H1 (cell line): ENCODE measurements at regions not wholly inside any gene's neighbourhood (a gene's known extent, or its start where the extent isn't known, plus 50 kb on each side); places are given as distances from the start of the nearest gene placed in this dataset.

ENCODE experiments used
- CTCF ChIA-PET: fragments of 300-600 bp; sonication (Branson Sonifier 250); formaldehyde crosslinking; loops from one replicate; lab custom pipeline; 2021; ENCODE audit not compliant: partially characterized antibody; lab: Charles Lee
- POLR2A ChIA-PET: fragments of 300-600 bp; sonication (Branson Sonifier 250); formaldehyde crosslinking; loops from one replicate; lab custom pipeline; 2021; ENCODE audit warnings: inconsistent platforms; ENCODE audit not compliant: partially characterized antibody; lab: Charles Lee
- DNase-seq, 2 experiments: peaks; one replicate each; pipeline versions ENCODE4 v3.0.0 to v3.0.0-alpha.2; 2010 to 2022; ENCODE audit warnings: low spot score in 2 of 2, low read depth in 1 of 2, mixed read lengths in 1 of 2
- FAIRE-seq: peaks from 2 replicates; lab custom pipeline; 2011; peaks lifted over from hg19 to GRCh38; lab: Jason Lieb, UNC
- H2AFZ ChIP-seq: 2 replicates; pipeline ENCODE4 v1.8.1; 2012; ENCODE audit warnings: low read length, inconsistent platforms
- H2AK5ac ChIP-seq: 2 replicates; pipeline ENCODE4 v1.6.1; 2013; ENCODE audit warnings: low read depth, low read length
- H2BK120ac ChIP-seq: replicated peaks from 2 replicates; pipeline ENCODE3; 2013; ENCODE audit warnings: low read depth, low read length, inconsistent platforms
- H2BK12ac ChIP-seq: 2 replicates; pipeline ENCODE4 v1.6.1; 2013; ENCODE audit warnings: low read depth, low read length
- H2BK15ac ChIP-seq: 2 replicates; pipeline ENCODE4 v1.6.1; 2013; ENCODE audit warnings: low read length
- H2BK20ac ChIP-seq: 2 replicates; pipeline ENCODE4 v1.6.1; 2013; ENCODE audit warnings: low read length
- H2BK5ac ChIP-seq: 2 replicates; pipeline ENCODE4 v1.6.1; 2013; ENCODE audit warnings: low read depth, low read length
- H3K14ac ChIP-seq: 2 replicates; pipeline ENCODE4 v1.6.1; 2013; ENCODE audit warnings: inconsistent platforms; ENCODE audit not compliant: insufficient read length
- H3K18ac ChIP-seq: 2 replicates; pipeline ENCODE4 v1.6.1; 2013; ENCODE audit warnings: low read length; ENCODE audit errors: extremely low read depth
- H3K23ac ChIP-seq: 2 replicates; pipeline ENCODE4 v1.6.1; 2013; ENCODE audit warnings: inconsistent platforms; ENCODE audit not compliant: insufficient read length
- H3K23me2 ChIP-seq: 2 replicates; pipeline ENCODE4 v1.6.1; 2013; ENCODE audit warnings: low read depth, low read length
- H3K27ac ChIP-seq: 2 replicates; pipeline ENCODE4 v1.6.1; 2011; ENCODE audit warnings: low read depth, low read length, inconsistent platforms
- H3K27me3 ChIP-seq, 4 experiments: replicated peaks in 1 of 4; 1 replicate in 1 of 4; 2 replicates in 3 of 4; pipeline versions ENCODE4 v1.6.1 to v1.8.1; 2011 to 2013; ENCODE audit warnings: low read length in 3 of 4, mild to moderate bottlenecking in 3 of 4, inconsistent platforms in 2 of 4, mixed read lengths in 2 of 4, moderate library complexity in 1 of 4; ENCODE audit not compliant: control insufficient read depth in 3 of 4, insufficient read depth in 3 of 4; ENCODE audit errors: extremely low read depth in 1 of 4
- H3K36me3 ChIP-seq, 4 experiments: 2 replicates each; pipeline versions ENCODE4 v1.6.1 to v1.8.1; 2011 to 2013; ENCODE audit warnings: mild to moderate bottlenecking in 4 of 4, low read length in 3 of 4, moderate library complexity in 2 of 4, control low read depth in 1 of 4, inconsistent platforms in 1 of 4; ENCODE audit not compliant: insufficient read depth in 4 of 4, control insufficient read depth in 2 of 4
- H3K4ac ChIP-seq: replicated peaks from 2 replicates; pipeline ENCODE3; 2013; ENCODE audit warnings: low read length, low read depth, mixed read lengths, inconsistent platforms; ENCODE audit not compliant: insufficient read length
- H3K4me1 ChIP-seq, 4 experiments: replicated peaks in 1 of 4; 1 replicate in 1 of 4; 2 replicates in 3 of 4; pipeline versions ENCODE4 v1.6.1 to v1.8.1; 2011 to 2013; ENCODE audit warnings: low read length in 3 of 4, inconsistent platforms in 2 of 4, mixed read lengths in 1 of 4; ENCODE audit not compliant: insufficient read depth in 4 of 4, control insufficient read depth in 3 of 4
- H3K4me2 ChIP-seq, 2 experiments: 2 replicates each; pipeline versions ENCODE4 v1.6.1 to v1.8.1; 2011 to 2013; ENCODE audit warnings: low read depth in 2 of 2, low read length in 2 of 2, control low read depth in 1 of 2, inconsistent platforms in 1 of 2, mild to moderate bottlenecking in 1 of 2; ENCODE audit not compliant: insufficient read depth in 1 of 2
- H3K4me3 ChIP-seq, 4 experiments: fragments of 200-600, 300-600 bp in 1 of 4; sonication (generic), shearing (Covaris generic), sonication (Bioruptor Twin) in 1 of 4; 2 replicates each; pipeline versions ENCODE4 v1.5.1 to v1.8.1; 2011 to 2016; ENCODE audit warnings: low read length in 4 of 4, low read depth in 3 of 4, control low read depth in 2 of 4, inconsistent platforms in 2 of 4, mild to moderate bottlenecking in 2 of 4, mixed read lengths in 1 of 4, moderate library complexity in 1 of 4; ENCODE audit not compliant: insufficient read depth in 2 of 4; ENCODE audit errors: extremely low read depth in 1 of 4
- H3K56ac ChIP-seq: replicated peaks from 2 replicates; pipeline ENCODE3; 2013; ENCODE audit warnings: low read depth, mild to moderate bottlenecking, mixed read lengths, low read length, inconsistent platforms; ENCODE audit not compliant: insufficient read length
- H3K79me1 ChIP-seq: 2 replicates; pipeline ENCODE4 v1.6.1; 2013; ENCODE audit warnings: low read depth, low read length, control low read depth
- H3K79me2 ChIP-seq, 2 experiments: 2 replicates each; pipeline versions ENCODE4 v1.6.1 to v1.8.1; 2012 to 2013; ENCODE audit warnings: low read length in 2 of 2, mild to moderate bottlenecking in 2 of 2, inconsistent platforms in 1 of 2; ENCODE audit not compliant: insufficient read depth in 2 of 2, control insufficient read depth in 1 of 2
- H3K9ac ChIP-seq, 4 experiments: replicated peaks in 1 of 4; 1 replicate in 1 of 4; 2 replicates in 3 of 4; pipeline versions ENCODE4 v1.6.1 to v1.8.1; 2011 to 2013; ENCODE audit warnings: low read depth in 3 of 4, low read length in 3 of 4, control low read depth in 2 of 4, mild to moderate bottlenecking in 2 of 4, moderate library complexity in 2 of 4, inconsistent platforms in 1 of 4; ENCODE audit errors: extremely low read depth in 1 of 4
- H3K9me3 ChIP-seq, 2 experiments: 2 replicates each; pipeline versions ENCODE4 v1.6.1 to v1.8.1; 2012 to 2013; ENCODE audit warnings: mild to moderate bottlenecking in 2 of 2, moderate library complexity in 2 of 2, control low read depth in 1 of 2, inconsistent platforms in 1 of 2, low read depth in 1 of 2, low read length in 1 of 2, mixed read lengths in 1 of 2; ENCODE audit not compliant: insufficient read depth in 2 of 2
- H4K20me1 ChIP-seq, 2 experiments: replicated peaks in 1 of 2; 2 replicates each; pipeline versions ENCODE3 to v1.8.1; 2011 to 2013; ENCODE audit warnings: inconsistent platforms in 2 of 2, low read length in 2 of 2, mild to moderate bottlenecking in 1 of 2; ENCODE audit not compliant: insufficient read depth in 2 of 2, control insufficient read depth in 1 of 2
- H4K5ac ChIP-seq: 2 replicates; pipeline ENCODE4 v1.6.1; 2013; ENCODE audit warnings: low read length, low read depth, mixed read lengths, inconsistent platforms; ENCODE audit not compliant: insufficient read length
- H4K8ac ChIP-seq: 2 replicates; pipeline ENCODE4 v1.8.0; 2013; ENCODE audit warnings: mild to moderate bottlenecking, moderate library complexity, low read length, inconsistent platforms; ENCODE audit not compliant: insufficient read depth; ENCODE audit errors: extremely low read depth
- H4K91ac ChIP-seq: replicated peaks from 2 replicates; pipeline ENCODE3; 2013; ENCODE audit warnings: low read length, mixed read lengths, inconsistent platforms; ENCODE audit not compliant: insufficient read length
- JUND ChIP-seq: IDR thresholded peaks from 2 replicates; pipeline ENCODE4 v1.6.1; 2011; ENCODE audit warnings: mild to moderate bottlenecking, improper control_type of control experiment, low read length
- PHF8 ChIP-seq: fragments of 200-600 bp; sonication (generic); conservative IDR thresholded peaks from 2 replicates; pipeline ENCODE4 v1.7.1; 2012; ENCODE audit warnings: low read depth, mild to moderate bottlenecking, inconsistent platforms, low read length, moderate library complexity
- WGBS, 2 experiments: shearing (Covaris generic) in 1 of 2; methylation state at CpG; one replicate each; pipeline versions ENCODE4 v1.1.6 to v1.1.7; 2013 to 2015; ENCODE audit warnings: low lambda C conversion rate in 2 of 2, mixed read lengths in 2 of 2, inconsistent platforms in 1 of 2, low coverage in 1 of 2, missing lambda C conversion rate in 1 of 2; ENCODE audit not compliant: insufficient replicate concordance in 2 of 2, insufficient coverage in 1 of 2, insufficient read length in 1 of 2; ENCODE audit errors: extremely low coverage in 1 of 2, missing lambda C conversion rate in 1 of 2; 5-methylcytosine and 5-hydroxymethylcytosine counted together

DNA sequence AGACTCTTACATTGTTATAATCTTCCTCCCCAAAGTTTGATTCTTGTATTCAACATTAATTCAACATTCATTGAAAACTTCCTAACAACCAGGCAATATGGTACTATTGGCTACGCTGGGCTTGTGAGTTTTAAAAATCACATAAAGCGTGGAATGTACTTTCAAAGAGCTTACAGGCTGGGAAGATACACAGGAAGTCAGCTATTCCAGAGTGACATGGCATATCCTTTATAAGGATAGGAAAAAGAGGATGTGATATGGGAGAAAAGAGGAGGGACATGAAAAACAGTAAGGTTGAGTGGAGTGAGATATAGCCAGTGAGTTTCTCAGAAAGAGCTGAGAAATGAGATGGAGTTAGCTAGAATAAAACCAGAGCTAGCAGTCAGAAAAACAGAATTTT lies 103.6 kb upstream of the ATF7IP start:
- H3K4ac ChIP-seq = no peak overlapping the region
- H2BK120ac ChIP-seq = peak overlapping the region; percentile 80
- no peaks in the 10 kb centered on the region for H3K79me2 ChIP-seq
- H2BK5ac ChIP-seq = peak overlapping the region; percentile 12; the same call in 1 of the 2 replicates
- peaks cover 0 to 15% of the 10 kb centered on the region in 2 experiments; a peak in 3 of 4 replicates for H3K9me3 ChIP-seq
- no peak overlapping the region for H3K4me3 ChIP-seq
- peak overlapping the region; percentile 9; the same call in 1 of the 2 replicates for H3K18ac ChIP-seq
- DNase-seq (no peak), FAIRE-seq (no peak)
- H3K9ac ChIP-seq = no peak overlapping the region; a peak in 2 of 7 replicates
- H2BK15ac ChIP-seq = no peak overlapping the region
- H3K23ac ChIP-seq = no peak overlapping the region
- POLR2A ChIA-PET = interaction anchor here (0.7 to 7.7 kb wide), 5 partner anchors 11 to 202 kb away, joined by 3 to 164 read pairs (median 3); partner anchors contain the start of gene ATF7IP
- peak overlapping the region; percentile 68 for H4K91ac ChIP-seq
- peaks cover 0 to 3% (median 0%) of the 10 kb centered on the region in 4 experiments; a peak in 2 of 8 replicates for H3K36me3 ChIP-seq
- peak overlapping the region; percentile 24 for H4K5ac ChIP-seq
- TF ChIP-seq JUND (no peak), PHF8 (no peak)
- peak overlapping the region; percentile 38; the same call in 1 of the 2 replicates for H2BK20ac ChIP-seq
- H3K56ac ChIP-seq = no peak overlapping the region
- CTCF ChIA-PET = interaction anchor here (0.5 to 2.5 kb wide), 14 partner anchors 8 to 355 kb away, joined by 3 to 12 read pairs (median 3); partner anchors contain the start of gene ATF7IP
- H2BK12ac ChIP-seq = peak overlapping the region; percentile 100; the same call in 1 of the 2 replicates
- no peaks in the 10 kb centered on the region for H4K20me1 ChIP-seq
- H4K8ac ChIP-seq = no peak overlapping the region
- H3K79me1 ChIP-seq = no peaks in the 10 kb centered on the region
- 89% methylated on average over 2 of the region's 2 CpGs; no CpG with 5 or more reads in 1 of the 2 experiments for WGBS, 2 experiments
- no peak overlapping the region for H3K14ac ChIP-seq
- H3K4me2 ChIP-seq = no peak overlapping the region; a peak in 1 of 4 replicates
- H3K23me2 ChIP-seq = 0 out of 2 replicates have a peak, but pooled peaks cover 5% of the 10 kb centered on the region
- no peak overlapping the region for H2AFZ ChIP-seq
- H3K27ac ChIP-seq = no peak overlapping the region
- no peaks in the 10 kb centered on the region for H3K27me3 ChIP-seq
- 0 out of 2 replicates have a peak overlapping the region, but pooled peaks have one; percentile 25 for H2AK5ac ChIP-seq
- H3K4me1 ChIP-seq = peaks cover 18 to 31% (median 26%) of the 10 kb centered on the region in 4 experiments
